ENCODE measurements at regions not wholly inside any gene's neighbourhood (a gene's known extent, or its start where the extent isn't known, plus 50 kb on each side); places are given as distances from the start of the nearest gene placed in this dataset.
"Not testable (repeated sequence)": the region's sequence is repeated elsewhere in the genome, so short reads cannot be mapped to it uniquely, and the experiment has no call there.

- no peak for DNase-seq
- intact Hi-C loops (cut with DNase I), result no loop called here
These were observed 52.9 kb upstream of the HDDC2 start for GRCh38 chr6:125354649-125355048.

GRCh38 chr6:125356884-125357283 lies 55.1 kb upstream of the HDDC2 start:
- intact Hi-C loops (cut with DNase I), result no loop called here
- DNase-seq, result peak in 32 of 42 donors; percentile 8 to 82 (median 48)

DNA sequence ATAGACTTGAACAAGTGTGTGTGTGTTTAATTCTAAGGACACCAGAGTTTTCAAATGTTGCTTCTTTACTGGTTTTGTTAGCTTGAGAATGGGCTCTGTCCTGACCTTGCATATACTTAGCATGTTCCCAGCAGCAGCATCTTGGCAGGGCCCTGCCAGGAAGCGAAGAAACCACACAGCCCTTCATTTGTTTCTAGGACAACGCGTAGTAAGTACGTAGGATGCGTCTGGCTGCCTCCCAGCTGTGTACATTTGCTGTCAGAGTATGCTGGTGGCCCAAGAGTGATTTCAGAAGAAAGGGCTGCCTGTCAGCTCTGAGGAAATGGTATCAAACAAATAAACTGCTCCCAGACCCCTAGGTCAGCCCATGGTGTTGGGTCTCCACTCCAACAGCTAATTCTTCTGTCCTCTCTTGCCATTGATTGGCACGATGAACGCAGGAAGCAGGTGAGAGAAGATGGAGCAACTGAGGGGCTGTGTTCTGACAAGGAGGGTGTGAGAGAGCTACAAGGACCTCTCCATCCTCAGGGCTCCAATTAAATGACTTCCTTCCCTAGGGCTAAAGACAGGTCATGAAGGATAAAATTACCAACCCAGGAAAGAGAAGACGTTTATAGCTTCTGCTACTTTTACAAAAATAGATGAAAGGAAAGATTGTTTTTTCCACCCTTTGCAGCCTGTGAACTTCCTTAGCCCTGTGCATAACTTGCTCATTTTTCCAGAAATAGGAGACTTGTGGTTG lies 55.9 kb upstream of the HDDC2 start:
- intact Hi-C loops (cut with DNase I), result no loop called here

DNA sequence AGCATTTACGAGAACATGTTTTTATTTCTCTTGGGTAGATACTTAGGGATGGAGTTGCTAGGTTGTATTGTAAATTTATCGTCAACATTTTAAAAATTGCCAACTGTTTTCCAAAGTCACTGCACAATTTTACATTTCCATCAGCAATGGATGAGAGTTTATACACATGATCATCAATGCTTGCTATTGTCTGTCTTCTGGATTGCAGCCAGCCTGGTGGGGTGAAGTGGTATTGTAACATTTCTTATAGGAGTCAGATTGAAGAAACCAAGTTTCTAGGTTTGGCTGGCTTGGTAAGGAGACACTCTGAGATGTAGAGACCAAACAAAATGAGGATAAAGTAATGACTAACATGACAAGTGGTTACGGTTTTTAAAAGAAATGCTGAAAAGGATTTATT lies 57.1 kb upstream of the HDDC2 start:
- peak in 16 of 42 donors; percentile 20 to 77 (median 44) for DNase-seq
- intact Hi-C loops (cut with DNase I), result no loop called here

More for the DNA sequence above, 55.9 kb upstream of the HDDC2 start:
- DNase-seq, result peak in 23 of 42 donors; percentile 13 to 64 (median 31)

DNA sequence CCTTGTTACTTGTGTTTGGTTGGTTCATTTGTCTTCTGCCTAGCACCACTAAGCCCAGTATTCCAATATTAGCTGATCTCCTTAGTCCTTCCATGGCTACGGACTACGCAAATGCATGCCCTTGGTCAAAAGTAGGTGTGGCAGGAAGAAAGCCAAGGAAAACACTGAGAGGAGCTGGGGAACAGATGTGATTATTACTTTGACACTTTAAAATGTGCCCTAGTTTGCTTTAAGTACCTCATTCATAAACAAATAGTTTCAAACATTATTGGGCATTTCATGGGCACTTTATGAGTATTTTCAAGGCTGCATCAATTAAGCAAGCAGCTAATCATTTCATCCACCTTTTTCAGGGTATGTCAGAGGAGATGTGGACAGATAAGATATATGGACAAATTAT lies 60.1 kb upstream of the HDDC2 start:
- intact Hi-C loops (cut with DNase I), result no loop called here
- no peak for DNase-seq

GRCh38 chr6:125363039-125363823 lies 61.5 kb upstream of the HDDC2 start:
- peak in 41 of 42 donors; percentile 24 to 76 (median 48) for DNase-seq
- intact Hi-C loops (cut with DNase I), result no loop called here

DNA sequence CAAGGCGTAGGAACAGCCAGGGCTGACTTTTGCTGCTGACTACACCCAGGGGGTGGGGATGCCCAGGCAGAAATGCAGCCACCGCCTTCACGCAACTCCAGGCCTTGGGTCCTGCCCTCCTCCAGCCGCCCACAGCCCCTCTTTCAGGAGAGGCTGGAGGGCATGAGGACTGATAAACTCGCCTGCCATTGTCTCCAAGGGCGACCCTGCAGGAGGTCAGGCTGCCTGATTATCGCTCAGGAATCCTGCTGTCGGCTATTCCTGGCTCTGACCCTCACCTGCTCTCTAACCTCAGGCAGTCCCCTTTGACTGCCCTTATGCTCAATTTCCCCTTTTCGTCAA lies 62.0 kb upstream of the HDDC2 start:
- intact Hi-C loops (cut with DNase I), result no loop called here

DNA sequence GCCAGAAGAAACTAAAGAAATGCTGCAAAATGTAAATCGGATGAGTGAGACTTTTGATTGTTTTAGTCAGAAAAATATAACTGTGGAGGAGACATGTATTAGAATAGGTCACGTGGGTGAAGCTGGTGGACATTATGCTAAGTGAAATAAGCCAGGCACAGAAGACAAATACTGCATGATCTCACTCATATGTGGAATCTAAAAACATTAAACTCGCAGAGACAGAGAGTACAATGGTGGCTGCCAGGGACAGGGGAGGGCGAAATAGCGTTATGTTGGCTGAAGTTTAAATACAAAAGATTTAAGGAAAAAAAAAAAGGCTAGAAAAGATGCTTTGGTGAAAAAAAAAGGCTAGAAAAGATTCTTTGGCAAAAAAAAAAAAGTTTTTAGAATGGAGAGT lies 63.5 kb upstream of the HDDC2 start:
- intact Hi-C loops (cut with DNase I), result no loop called here

More for the DNA sequence above, 62.0 kb upstream of the HDDC2 start:
- DNase-seq, result no peak

GRCh38 chr6:125367036-125367782 lies 65.4 kb upstream of the HDDC2 start:
- DNase-seq, result no peak
- intact Hi-C loops (cut with DNase I), result no loop called here

More for the DNA sequence above, 63.5 kb upstream of the HDDC2 start:
- no peak for DNase-seq

DNA sequence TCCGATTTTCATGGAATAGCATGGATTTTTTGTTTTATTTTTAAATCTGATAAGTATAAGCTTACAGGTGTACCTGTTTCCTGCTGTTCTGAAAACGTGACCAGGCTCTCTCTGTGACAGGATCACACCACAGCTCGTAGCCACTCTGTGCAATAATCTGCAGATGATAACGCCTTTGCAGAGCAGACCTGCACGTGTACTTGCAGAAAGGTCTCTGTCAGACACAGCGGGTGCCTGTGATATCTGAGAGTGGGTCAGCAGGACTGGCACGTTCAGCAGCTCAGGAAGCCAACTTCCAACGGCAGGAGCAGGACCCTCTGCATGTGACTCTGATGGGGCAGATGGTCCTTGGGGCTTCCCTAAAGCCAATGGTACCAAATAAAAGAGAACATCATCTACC lies 68.6 kb upstream of the HDDC2 start:
- intact Hi-C loops (cut with DNase I), result no loop called here
- DNase-seq, result no peak

- no peak for DNase-seq
- intact Hi-C loops (cut with DNase I), result no loop called here
These were observed 73.2 kb upstream of the HDDC2 start for GRCh38 chr6:125375013-125375412.

GRCh38 chr6:125375821-125376220 lies 74.1 kb upstream of the HDDC2 start:
- no peak for DNase-seq
- intact Hi-C loops (cut with DNase I), result no loop called here

DNA sequence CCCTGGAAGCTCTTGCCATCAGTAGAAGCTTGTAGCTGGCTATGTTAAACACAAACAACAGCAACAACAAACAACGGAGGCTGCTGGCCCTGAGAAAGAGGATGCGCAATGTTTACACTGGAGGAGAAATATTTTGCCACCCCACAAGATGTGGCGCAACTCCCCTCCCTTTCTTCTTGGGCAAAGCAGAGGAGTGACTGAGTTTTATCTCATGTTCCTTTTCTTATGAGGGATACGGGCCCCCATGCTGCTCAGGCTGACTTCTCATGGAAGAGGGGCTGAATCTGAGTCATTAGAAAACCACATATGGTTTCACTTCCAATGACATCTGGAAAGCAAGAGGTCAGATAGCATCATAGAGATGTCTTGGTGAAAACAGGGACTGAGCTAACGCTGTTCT lies 75.9 kb upstream of the HDDC2 start:
- no peak for DNase-seq
- intact Hi-C loops (cut with DNase I), result no loop called here

- DNase-seq, result no peak
- intact Hi-C loops (cut with DNase I), result no loop called here
These were observed 77.4 kb upstream of the HDDC2 start for GRCh38 chr6:125379174-125379573.

DNA sequence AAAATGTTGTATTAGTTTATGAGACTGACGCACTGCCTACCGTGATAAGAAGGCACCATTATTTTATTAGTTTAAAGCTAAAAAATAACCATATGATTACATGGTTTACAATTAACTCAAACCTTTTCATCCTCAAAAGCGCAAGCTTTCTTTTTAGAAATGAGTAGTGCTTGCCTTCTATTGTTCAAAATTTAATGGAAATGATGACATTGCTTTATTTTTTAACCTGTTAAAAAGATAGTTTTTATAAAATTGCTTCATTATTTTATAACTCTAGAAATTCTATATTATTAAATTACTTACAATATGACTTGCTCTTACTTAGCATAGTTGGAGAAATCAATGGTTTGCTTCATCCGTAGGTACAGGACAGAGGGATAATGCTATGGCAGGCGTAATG lies 78.7 kb upstream of the HDDC2 start:
- no peak for DNase-seq
- intact Hi-C loops (cut with DNase I), result no loop called here

DNA sequence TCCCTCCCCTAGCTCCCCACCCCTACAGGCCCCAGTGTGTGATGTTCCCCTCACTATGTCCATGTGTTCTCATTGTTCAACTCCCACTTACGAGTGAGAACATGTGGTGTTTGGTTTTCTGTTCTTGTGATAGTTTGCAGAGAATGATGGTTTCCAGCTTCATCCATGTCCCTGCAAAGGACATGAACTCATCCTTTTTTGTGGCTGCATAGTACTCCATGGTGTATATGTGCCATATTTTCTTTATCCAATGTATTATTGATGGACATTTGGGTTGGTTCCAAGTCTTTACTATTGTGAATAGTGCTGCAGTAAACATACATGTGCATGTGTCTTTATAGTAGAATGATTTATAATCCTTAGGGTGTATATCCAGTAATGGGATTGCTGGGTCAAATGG lies 84.6 kb upstream of the HDDC2 start:
- intact Hi-C loops (cut with DNase I); DNase-seq: not testable (repeated sequence)

DNA sequence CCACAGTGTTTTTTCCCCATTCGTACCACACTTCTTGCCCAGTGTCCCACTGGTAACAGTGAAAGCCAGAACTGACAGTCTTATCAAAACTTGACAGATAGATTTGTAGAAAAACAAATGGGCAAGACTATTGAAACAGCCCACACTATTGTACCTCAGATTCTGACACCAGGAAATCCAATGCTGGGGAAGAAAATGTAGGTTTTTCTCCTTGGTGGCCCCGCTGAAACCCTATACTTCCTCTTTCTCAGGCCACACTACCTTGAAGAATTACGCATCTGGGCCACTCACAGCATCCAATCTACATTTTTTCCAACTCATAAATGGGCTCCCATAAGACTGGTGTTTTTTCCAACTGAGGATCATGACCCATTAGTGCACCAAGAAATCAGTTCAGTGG lies 90.9 kb upstream of the HDDC2 start:
- intact Hi-C loops (cut with DNase I), result no loop called here

DNA sequence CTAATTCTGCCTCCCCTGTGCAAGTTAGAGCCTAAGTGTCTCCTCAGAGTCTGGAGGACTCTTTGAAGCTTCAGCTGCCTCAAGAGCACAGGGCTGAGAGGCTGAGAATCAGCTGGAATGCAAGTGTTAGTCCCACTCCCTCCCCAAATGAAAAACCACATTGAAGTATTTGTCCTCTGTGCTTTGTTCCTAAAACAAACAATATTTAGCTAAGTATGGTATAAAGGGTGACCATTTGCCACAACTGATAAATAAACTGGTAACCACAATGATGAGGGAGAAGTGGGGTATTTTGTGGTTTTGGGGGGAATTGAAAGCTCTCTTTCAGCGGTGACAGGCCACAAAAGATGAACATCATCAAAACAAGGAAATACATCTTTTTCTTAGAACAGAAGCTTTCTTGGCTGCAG lies 91.7 kb upstream of the HDDC2 start:
- intact Hi-C loops (cut with DNase I), result no loop called here
- no peak for DNase-seq

More for the DNA sequence above, 90.9 kb upstream of the HDDC2 start:
- DNase-seq, result no peak

DNA sequence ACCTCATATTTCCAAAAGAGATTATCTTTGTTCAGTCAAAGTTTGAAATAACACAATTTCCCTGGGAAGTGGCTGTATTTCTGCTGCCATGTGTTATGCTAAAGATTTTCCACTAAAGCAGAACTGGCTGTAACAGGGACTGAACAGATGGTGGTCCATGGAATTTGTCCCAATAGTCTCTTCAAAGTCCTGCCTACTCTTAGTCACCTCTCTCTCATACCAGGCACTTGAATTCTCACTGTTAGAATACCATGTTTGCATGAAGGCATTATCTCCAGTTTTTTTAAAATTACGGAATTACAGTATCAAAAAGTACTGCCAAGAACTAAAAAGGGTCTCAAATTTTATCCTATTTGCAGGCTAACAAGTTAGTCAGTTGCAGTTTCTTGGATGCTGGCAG lies 105.0 kb upstream of the HDDC2 start:
- DNase-seq, result no peak
- intact Hi-C loops (cut with DNase I), result no loop called here

GRCh38 chr6:125414507-125414906 lies 112.7 kb upstream of the HDDC2 start:
- intact Hi-C loops (cut with DNase I), result no loop called here
- no peak for DNase-seq
